GM23338 (cell line): ENCODE measurements at regions not wholly inside any gene's neighbourhood (a gene's known extent, or its start where the extent isn't known, plus 50 kb on each side); places are given as distances from the start of the nearest gene placed in this dataset.

Experiments used
- ATAC-seq: fragments of 200-7000 bp; cut with Tn5 transposase; 3 replicates; pipeline ENCODE4 v1.9.1; 2020
- DNase-seq: peaks from one replicate; pipeline ENCODE4 v3.0.0-alpha.2; 2015; ENCODE audit warnings: low spot score
- H2AFZ ChIP-seq: fragments of 200-600 bp; sonication (generic); 2 replicates; pipeline ENCODE4 v1.8.0; 2016; ENCODE audit warnings: antibody characterized with exemption, mild to moderate bottlenecking, moderate library complexity
- H3F3A ChIP-seq: fragments of 200-600 bp; sonication (generic); replicated peaks from 2 replicates; pipeline ENCODE4 v1.8.0; 2017; ENCODE audit warnings: antibody characterized with exemption, mixed run types, low read depth
- H3K27ac ChIP-seq: fragments of 200-600 bp; sonication (generic); 2 replicates; pipeline ENCODE4 v1.6.1; 2016; ENCODE audit warnings: low read depth
- H3K27me3 ChIP-seq: fragments of 200-600 bp; sonication (generic); 2 replicates; pipeline ENCODE4 v1.8.0; 2016; ENCODE audit warnings: mild to moderate bottlenecking, mixed run types, moderate library complexity; ENCODE audit not compliant: insufficient read depth
- H3K36me3 ChIP-seq: fragments of 200-600 bp; sonication (generic); 2 replicates; pipeline ENCODE4 v1.8.0; 2016; ENCODE audit warnings: mild to moderate bottlenecking; ENCODE audit not compliant: insufficient read depth
- H3K4me1 ChIP-seq: fragments of 200-600 bp; sonication (generic); 2 replicates; pipeline ENCODE4 v1.8.0; 2016; ENCODE audit warnings: mild to moderate bottlenecking, moderate library complexity; ENCODE audit not compliant: insufficient read depth
- H3K4me2 ChIP-seq: fragments of 200-600 bp; sonication (generic); 2 replicates; pipeline ENCODE4 v1.7.1; 2017; ENCODE audit warnings: mixed run types
- H3K4me3 ChIP-seq: fragments of 200-600 bp; sonication (generic); 2 replicates; pipeline ENCODE4 v1.6.1; 2016; ENCODE audit warnings: mixed run types
- H3K79me2 ChIP-seq: fragments of 200-600 bp; sonication (generic); replicated peaks from 2 replicates; pipeline ENCODE4 v1.8.0; 2017; ENCODE audit warnings: mild to moderate bottlenecking; ENCODE audit not compliant: insufficient read depth
- H3K9me2 ChIP-seq: fragments of 200-600 bp; sonication (generic); 2 replicates; pipeline ENCODE4 v1.8.0; 2017; ENCODE audit not compliant: insufficient read depth
- H4K20me1 ChIP-seq: fragments of 200-600 bp; sonication (generic); replicated peaks from 2 replicates; pipeline ENCODE4 v1.8.0; 2017; ENCODE audit warnings: mild to moderate bottlenecking; ENCODE audit not compliant: insufficient read depth
- H3K27ac Mint-ChIP-seq: 2 replicates; pipeline ENCODE4 v1.8.0; 2020; ENCODE audit warnings: inconsistent platforms, mild to moderate bottlenecking, moderate library complexity, mixed read lengths
- H3K27me3 Mint-ChIP-seq: 3 replicates; pipeline ENCODE4 v1.8.0; 2022; ENCODE audit warnings: low read depth, mild to moderate bottlenecking, moderate library complexity, mixed read lengths, inconsistent platforms; ENCODE audit not compliant: insufficient read depth, poor library complexity
- H3K36me3 Mint-ChIP-seq: 3 replicates; pipeline ENCODE4 v1.8.0; 2021; ENCODE audit warnings: low read depth, mild to moderate bottlenecking, inconsistent platforms, moderate library complexity, mixed read lengths
- H3K4me1 Mint-ChIP-seq: 3 replicates; pipeline ENCODE4 v1.8.0; 2020; ENCODE audit warnings: mild to moderate bottlenecking, inconsistent platforms, mixed read lengths
- H3K4me3 Mint-ChIP-seq: 3 replicates; pipeline ENCODE4 v1.8.0; 2021; ENCODE audit warnings: moderate library complexity, mild to moderate bottlenecking, inconsistent platforms, mixed read lengths
- H3K9me3 Mint-ChIP-seq: 3 replicates; pipeline ENCODE4 v1.8.0; 2020; ENCODE audit warnings: moderate library complexity, mild to moderate bottlenecking, inconsistent platforms, mixed read lengths
- CREB1 ChIP-seq: fragments of 250-450 bp; sonication (Bioruptor Pico); IDR thresholded peaks from 2 replicates; pipeline ENCODE4 v1.5.0; 2020; ENCODE audit warnings: low read depth, mild to moderate bottlenecking, moderate library complexity
- ETS1 ChIP-seq: IDR thresholded peaks from 2 replicates; pipeline ENCODE4 v1.6.1; 2016; ENCODE audit warnings: antibody characterized with exemption
- EZH2 ChIP-seq: fragments of 200-600 bp; sonication (generic); IDR thresholded peaks from one replicate; pipeline ENCODE4 v1.8.0; 2017; ENCODE audit warnings: antibody characterized with exemption, mild to moderate bottlenecking, low read depth; ENCODE audit not compliant: unreplicated experiment
- EZH2phosphoT487 ChIP-seq: fragments of 200-600 bp; sonication (generic); IDR thresholded peaks from one replicate; pipeline ENCODE4 v1.8.1; 2018; ENCODE audit warnings: antibody characterized with exemption; ENCODE audit not compliant: unreplicated experiment
- NANOG ChIP-seq: IDR thresholded peaks from 2 replicates; pipeline ENCODE4 v1.6.1; 2016; ENCODE audit warnings: antibody characterized with exemption, borderline replicate concordance
- STAT1 ChIP-seq: IDR thresholded peaks from one replicate; pipeline ENCODE4 v1.6.1; 2016; ENCODE audit warnings: antibody characterized with exemption; ENCODE audit not compliant: unreplicated experiment
- ZNF114 ChIP-seq: fragments of 250-450 bp; sonication (Bioruptor Pico); IDR thresholded peaks from 2 replicates; pipeline ENCODE4 v1.5.0; 2020; ENCODE audit warnings: mild to moderate bottlenecking, moderate library complexity
- TF ChIP-seq, protein P1 (sequence below): IDR thresholded peaks from one replicate; pipeline ENCODE4 v1.6.1; 2018; ENCODE audit warnings: antibody characterized with exemption; ENCODE audit not compliant: unreplicated experiment
- TF ChIP-seq, protein P2 (sequence below), 2 experiments: fragments of 200-600 bp in 1 of 2; sonication (generic) in 1 of 2; conservative IDR thresholded peaks; 2 replicates each; pipeline versions ENCODE4 v1.5.1 to v1.6.1; 2016 to 2017; ENCODE audit warnings: antibody characterized with exemption in 2 of 2, low read depth in 2 of 2, mild to moderate bottlenecking in 2 of 2, moderate library complexity in 1 of 2

- TF ChIP-seq, protein P1, sequence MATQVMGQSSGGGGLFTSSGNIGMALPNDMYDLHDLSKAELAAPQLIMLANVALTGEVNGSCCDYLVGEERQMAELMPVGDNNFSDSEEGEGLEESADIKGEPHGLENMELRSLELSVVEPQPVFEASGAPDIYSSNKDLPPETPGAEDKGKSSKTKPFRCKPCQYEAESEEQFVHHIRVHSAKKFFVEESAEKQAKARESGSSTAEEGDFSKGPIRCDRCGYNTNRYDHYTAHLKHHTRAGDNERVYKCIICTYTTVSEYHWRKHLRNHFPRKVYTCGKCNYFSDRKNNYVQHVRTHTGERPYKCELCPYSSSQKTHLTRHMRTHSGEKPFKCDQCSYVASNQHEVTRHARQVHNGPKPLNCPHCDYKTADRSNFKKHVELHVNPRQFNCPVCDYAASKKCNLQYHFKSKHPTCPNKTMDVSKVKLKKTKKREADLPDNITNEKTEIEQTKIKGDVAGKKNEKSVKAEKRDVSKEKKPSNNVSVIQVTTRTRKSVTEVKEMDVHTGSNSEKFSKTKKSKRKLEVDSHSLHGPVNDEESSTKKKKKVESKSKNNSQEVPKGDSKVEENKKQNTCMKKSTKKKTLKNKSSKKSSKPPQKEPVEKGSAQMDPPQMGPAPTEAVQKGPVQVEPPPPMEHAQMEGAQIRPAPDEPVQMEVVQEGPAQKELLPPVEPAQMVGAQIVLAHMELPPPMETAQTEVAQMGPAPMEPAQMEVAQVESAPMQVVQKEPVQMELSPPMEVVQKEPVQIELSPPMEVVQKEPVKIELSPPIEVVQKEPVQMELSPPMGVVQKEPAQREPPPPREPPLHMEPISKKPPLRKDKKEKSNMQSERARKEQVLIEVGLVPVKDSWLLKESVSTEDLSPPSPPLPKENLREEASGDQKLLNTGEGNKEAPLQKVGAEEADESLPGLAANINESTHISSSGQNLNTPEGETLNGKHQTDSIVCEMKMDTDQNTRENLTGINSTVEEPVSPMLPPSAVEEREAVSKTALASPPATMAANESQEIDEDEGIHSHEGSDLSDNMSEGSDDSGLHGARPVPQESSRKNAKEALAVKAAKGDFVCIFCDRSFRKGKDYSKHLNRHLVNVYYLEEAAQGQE = no peak
- TF ChIP-seq, protein P2, sequence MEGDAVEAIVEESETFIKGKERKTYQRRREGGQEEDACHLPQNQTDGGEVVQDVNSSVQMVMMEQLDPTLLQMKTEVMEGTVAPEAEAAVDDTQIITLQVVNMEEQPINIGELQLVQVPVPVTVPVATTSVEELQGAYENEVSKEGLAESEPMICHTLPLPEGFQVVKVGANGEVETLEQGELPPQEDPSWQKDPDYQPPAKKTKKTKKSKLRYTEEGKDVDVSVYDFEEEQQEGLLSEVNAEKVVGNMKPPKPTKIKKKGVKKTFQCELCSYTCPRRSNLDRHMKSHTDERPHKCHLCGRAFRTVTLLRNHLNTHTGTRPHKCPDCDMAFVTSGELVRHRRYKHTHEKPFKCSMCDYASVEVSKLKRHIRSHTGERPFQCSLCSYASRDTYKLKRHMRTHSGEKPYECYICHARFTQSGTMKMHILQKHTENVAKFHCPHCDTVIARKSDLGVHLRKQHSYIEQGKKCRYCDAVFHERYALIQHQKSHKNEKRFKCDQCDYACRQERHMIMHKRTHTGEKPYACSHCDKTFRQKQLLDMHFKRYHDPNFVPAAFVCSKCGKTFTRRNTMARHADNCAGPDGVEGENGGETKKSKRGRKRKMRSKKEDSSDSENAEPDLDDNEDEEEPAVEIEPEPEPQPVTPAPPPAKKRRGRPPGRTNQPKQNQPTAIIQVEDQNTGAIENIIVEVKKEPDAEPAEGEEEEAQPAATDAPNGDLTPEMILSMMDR (conservative IDR thresholded peaks at IDR 0.05; ENCODE audit: low read depth in 2 of 2) = no peak
- TF ChIP-seq ZNF114 (CRISPR knock-in tag) = no peak
- no peak for TF ChIP-seq EZH2phosphoT487
- TF ChIP-seq STAT1 = no peak
- TF ChIP-seq EZH2 = no peak
- no peak for TF ChIP-seq CREB1 (CRISPR knock-in tag)
- TF ChIP-seq ETS1 = no peak
These were observed 75.3 kb downstream of the ZNF648 start (continued) for GRCh38 chr1:181985936-181986906.

DNA sequence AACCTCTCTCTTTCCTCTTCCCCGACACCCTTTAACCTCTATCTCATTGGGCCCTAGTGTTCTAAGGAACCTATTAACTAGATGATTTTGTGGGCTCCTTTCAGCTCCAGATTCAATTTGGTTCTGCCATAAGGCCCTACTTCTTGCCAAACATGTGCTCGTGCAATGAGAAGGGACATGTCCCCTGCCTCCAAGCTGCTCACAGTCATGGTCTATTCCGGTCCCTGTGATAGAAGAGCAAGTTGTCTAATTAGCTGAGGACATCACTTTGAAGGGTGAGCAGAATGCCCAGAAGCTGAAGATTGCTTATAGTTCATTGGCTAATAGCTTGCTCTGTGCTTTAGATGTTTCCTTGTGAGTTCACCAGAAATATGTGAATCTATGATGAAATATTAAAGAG lies 76.2 kb downstream of the ZNF648 start:
- H3F3A ChIP-seq = no peaks in the 10 kb centered on the region
- no peak for ATAC-seq
- no peak overlapping the region for H3K4me3 Mint-ChIP-seq
- no peak for TF ChIP-seq NANOG
- no peak for TF ChIP-seq ZNF114 (CRISPR knock-in tag)
- no peak for TF ChIP-seq STAT1
- TF ChIP-seq, protein P2 (conservative IDR thresholded peaks at IDR 0.05; ENCODE audit: low read depth in 2 of 2) = no peak

More for the DNA sequence above, 76.2 kb downstream of the ZNF648 start:
- no peaks in the 10 kb centered on the region for H3K9me3 Mint-ChIP-seq
- Histone ChIP-seq H3K4me1 (peaks cover 11% of the 10 kb centered on the region; the same call in 1 of the 2 replicates), H3K9me2 (0 out of 2 replicates have a peak, but pooled peaks cover 3% of the 10 kb centered on the region), H3K36me3 (no peaks in the 10 kb centered on the region), H3K4me2 (no peak overlapping the region), H4K20me1 (no peaks in the 10 kb centered on the region), H3K27me3 (no peaks in the 10 kb centered on the region), H3K27ac (no peak overlapping the region), H3K79me2 (no peaks in the 10 kb centered on the region), H2AFZ (no peak overlapping the region), H3K4me3 (no peak overlapping the region)
- DNase-seq = no peak
- H3K27me3 Mint-ChIP-seq = peaks cover 3% of the 10 kb centered on the region
- H3K36me3 Mint-ChIP-seq = no peaks in the 10 kb centered on the region
- H3K27ac Mint-ChIP-seq = no peak overlapping the region
- H3K4me1 Mint-ChIP-seq = peaks cover 13% of the 10 kb centered on the region
